K562 (cell line): ENCODE measurements at regions not wholly inside any gene's neighbourhood (a gene's known extent, or its start where the extent isn't known, plus 50 kb on each side); places are given as distances from the start of the nearest gene placed in this dataset.

Experiments used
- ATAC-seq: fragments of 200-7000 bp; cut with Tn5 transposase; 3 replicates; pipeline ENCODE4 v1.9.1; 2020; ENCODE audit warnings: moderate library complexity
- BruUV-seq: library from RNA; stranded (reverse); fragments of 400-500 nt; replicated peaks from 2 replicates; lab custom pipeline; 2021; lab: Mats Ljungman, UMichigan
- CTCF ChIA-PET: fragments of 300-600 bp; formaldehyde crosslinking; extraction: SDS; loops from one replicate; lab custom pipeline; 2021; ENCODE audit warnings: low intra/inter-chr PET ratio; lab: Yijun Ruan, JAX
- POLR2A ChIA-PET: fragments of 300-600, 350-650 bp; sonication (Branson Sonifier 250); formaldehyde crosslinking; extraction: SDS; loops from one replicate; lab custom pipeline; 2021; ENCODE audit warnings: antibody characterized with exemption, inconsistent platforms; lab: Yijun Ruan, JAX
- DNase-seq, 4 experiments: peaks; one replicate each; pipeline versions ENCODE4 v3.0.0 to v3.0.0-alpha.2; 2011 to 2018; ENCODE audit warnings: low spot score in 3 of 4, mixed read lengths in 3 of 4; ENCODE audit errors: extremely low read depth in 1 of 4
- FAIRE-seq: peaks from 2 replicates; lab custom pipeline; 2011; peaks lifted over from hg19 to GRCh38; lab: Jason Lieb, UNC
- H2AFZ ChIP-seq: 2 replicates; pipeline ENCODE4 v1.6.0; 2011; ENCODE audit warnings: low read depth, low read length, control low read depth, inconsistent platforms
- H3K27ac ChIP-seq: fragments of 200-600 bp; 3 replicates; pipeline ENCODE4 v1.8.0; 2011; ENCODE audit warnings: low read depth, mild to moderate bottlenecking, control low read depth, inconsistent platforms, low read length, moderate library complexity, mixed read lengths; ENCODE audit errors: extremely low read depth
- H3K27me3 ChIP-seq, 2 experiments: fragments of 300-600 bp in 1 of 2; 2 replicates in 1 of 2; 3 replicates in 1 of 2; pipeline versions ENCODE4 v1.6.0 to v1.8.0; 2011; ENCODE audit warnings: inconsistent platforms in 2 of 2, low read length in 2 of 2, mild to moderate bottlenecking in 1 of 2, mixed read lengths in 1 of 2, moderate library complexity in 1 of 2; ENCODE audit not compliant: control insufficient read depth in 2 of 2, insufficient read depth in 2 of 2
- H3K36me3 ChIP-seq: fragments of 300-600 bp; 3 replicates; pipeline ENCODE4 v1.8.0; 2011; ENCODE audit warnings: mild to moderate bottlenecking, low read length, inconsistent platforms; ENCODE audit not compliant: control insufficient read depth, insufficient read depth
- H3K4me1 ChIP-seq, 2 experiments: fragments of 200-600 bp in 1 of 2; replicated peaks in 1 of 2; 2 replicates in 1 of 2; 3 replicates in 1 of 2; pipeline versions ENCODE4 v1.5.1 to v1.8.0; 2011; ENCODE audit warnings: inconsistent platforms in 2 of 2, low read length in 2 of 2, mild to moderate bottlenecking in 1 of 2, mixed read lengths in 1 of 2, moderate library complexity in 1 of 2; ENCODE audit not compliant: control insufficient read depth in 2 of 2, insufficient read depth in 2 of 2
- H3K4me2 ChIP-seq: 2 replicates; pipeline ENCODE4 v1.6.1; 2011; ENCODE audit warnings: low read length, control low read depth, inconsistent platforms, mixed read lengths; ENCODE audit not compliant: insufficient read depth
- H3K4me3 ChIP-seq: fragments of 200-600 bp; sonication (generic), shearing (Covaris generic); 2 replicates; pipeline ENCODE4 v1.5.1; 2016; ENCODE audit warnings: control low read depth, inconsistent platforms
- H3K79me2 ChIP-seq: fragments of 200-600 bp; 3 replicates; pipeline ENCODE4 v1.8.0; 2011; ENCODE audit warnings: low read length, inconsistent platforms; ENCODE audit not compliant: control insufficient read depth, insufficient read depth
- H3K9ac ChIP-seq, 2 experiments: 2 replicates each; pipeline versions ENCODE4 v1.6.0 to v1.6.1; 2011; ENCODE audit warnings: low read depth in 2 of 2, low read length in 2 of 2, control low read depth in 1 of 2, inconsistent platforms in 1 of 2, mild to moderate bottlenecking in 1 of 2, mixed read lengths in 1 of 2; ENCODE audit not compliant: insufficient read depth in 1 of 2
- H3K9me1 ChIP-seq: one replicate; pipeline ENCODE4 v1.6.0; 2011; ENCODE audit warnings: inconsistent platforms, mild to moderate bottlenecking, low read length, moderate library complexity; ENCODE audit not compliant: control insufficient read depth, insufficient read depth
- H3K9me3 ChIP-seq: replicated peaks from 2 replicates; pipeline ENCODE4 v1.5.1; 2011; ENCODE audit warnings: low read depth, low read length, inconsistent platforms; ENCODE audit not compliant: control insufficient read depth, insufficient read depth
- H4K20me1 ChIP-seq: replicated peaks from 2 replicates; pipeline ENCODE4 v1.6.1; 2011; ENCODE audit warnings: low read length, inconsistent platforms, mixed read lengths; ENCODE audit not compliant: control insufficient read depth, insufficient read depth
- HDAC6 ChIP-seq: IDR thresholded peaks from 2 replicates; pipeline ENCODE4 v1.6.1; 2012; ENCODE audit warnings: low read depth, mild to moderate bottlenecking, control low read depth, inconsistent platforms, low read length, moderate library complexity
- SMAD2 ChIP-seq: fragments of 150-350 bp; IDR thresholded peaks from 2 replicates; pipeline ENCODE4 v1.6.1; 2014; ENCODE audit warnings: low read depth, mild to moderate bottlenecking, low read length
- SRSF3 ChIP-seq: fragments of 200-400 bp; formaldehyde crosslinking; IDR thresholded peaks from 2 replicates; pipeline ENCODE4 v1.6.1; 2016; ENCODE audit warnings: mild to moderate bottlenecking, low read length, moderate library complexity; ENCODE audit not compliant: insufficient read depth
- TFAM ChIP-seq: fragments of 250-450 bp; sonication (Bioruptor Pico); conservative IDR thresholded peaks from 2 replicates; pipeline ENCODE4 v1.5.0; 2021; ENCODE audit warnings: mild to moderate bottlenecking, moderate library complexity
- ZNF445 ChIP-seq: fragments of 250-450 bp; sonication (Bioruptor Pico); IDR thresholded peaks from 2 replicates; pipeline ENCODE4 v1.4.0; 2020; ENCODE audit warnings: low read depth, mild to moderate bottlenecking, moderate library complexity
- WGBS: fragments of 100-300 bp; shearing (Covaris generic); methylation state at CpG from one replicate; pipeline ENCODE4 v1.1.6; 2016; ENCODE audit warnings: low coverage, mixed read lengths; ENCODE audit not compliant: insufficient coverage; ENCODE audit errors: missing lambda C conversion rate; 5-methylcytosine and 5-hydroxymethylcytosine counted together
- in situ Hi-C: fragments of 300-500 bp; cut with MboI; formaldehyde crosslinking; loops from 4 replicates; pipeline ENCODE4 v1.15.0; 2018; ENCODE audit warnings: inconsistent platforms, mixed read lengths
- intact Hi-C: fragments of 100-400 bp; cut with micrococcal nuclease; formaldehyde crosslinking; loops from 2 replicates; pipeline ENCODE4 v1.14.2; 2022
- TF ChIP-seq, protein P1 (sequence below), 2 experiments: fragments of 450-650 bp; formaldehyde crosslinking in 1 of 2; IDR thresholded peaks; 2 replicates each; pipeline versions ENCODE4 v1.4.0 to v1.6.1; 2014 to 2020; ENCODE audit warnings: mild to moderate bottlenecking in 2 of 2, borderline replicate concordance in 1 of 2, low read depth in 1 of 2
- TF ChIP-seq, protein P2 (sequence below): sonication (generic); formaldehyde crosslinking; IDR thresholded peaks from 2 replicates; pipeline ENCODE4 v1.8.1; 2023; ENCODE audit warnings: mild to moderate bottlenecking, missing genetic modification reagents
- TF ChIP-seq, protein P3 (sequence below): fragments of 250-450 bp; sonication (Bioruptor Pico); IDR thresholded peaks from 2 replicates; pipeline ENCODE4 v1.8.0; 2021; ENCODE audit warnings: moderate library complexity, mild to moderate bottlenecking, inconsistent platforms

DNA sequence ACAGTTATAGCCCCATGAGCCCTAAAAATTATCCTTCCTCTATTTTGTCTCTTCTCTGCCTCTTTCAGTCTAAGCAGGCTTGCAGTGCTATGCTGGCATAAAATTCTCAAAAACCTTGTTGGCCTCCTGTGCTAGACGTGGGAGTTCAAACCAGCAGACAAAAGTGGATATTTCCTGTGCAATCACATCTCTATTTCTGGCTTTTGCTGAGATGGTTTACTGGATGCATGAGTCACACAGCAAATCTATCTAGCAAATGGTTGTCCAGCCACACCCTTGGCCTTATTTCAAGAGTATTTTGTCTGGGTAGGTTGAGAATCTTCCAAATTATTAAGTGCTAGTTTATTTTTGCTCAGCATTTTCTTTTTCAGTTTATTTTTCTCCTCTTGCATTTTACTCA, 370.8 kb downstream of the CDC14C start:
- Histone ChIP-seq H2AFZ (no peak overlapping the region), H3K27ac (no peak overlapping the region), H3K27me3 (no peaks in the 10 kb centered on the region), H3K36me3 (no peaks in the 10 kb centered on the region), H3K4me1 (no peaks in the 10 kb centered on the region), H3K4me2 (no peak overlapping the region), H3K9me1 (no peaks in the 10 kb centered on the region), H3K4me3 (no peak overlapping the region), H3K9ac (no peak overlapping the region), H3K79me2 (no peaks in the 10 kb centered on the region), H3K9me3 (no peaks in the 10 kb centered on the region), H4K20me1 (no peaks in the 10 kb centered on the region)
- intact Hi-C loops (no loop called here), in situ Hi-C loops (no loop called here)
- 0% methylated on average over 1 of the region's 1 CpG for WGBS
- ATAC-seq (no peak), FAIRE-seq (no peak), DNase-seq (no peak)
- BruUV-seq: no TSS peak
- POLR2A ChIA-PET: no interaction called here
- CTCF ChIA-PET: no interaction called here
- TF ChIP-seq HDAC6 (no peak), ZNF445 (CRISPR knock-in tag) (no peak), SMAD2 (no peak), SRSF3 (no peak), TFAM (no peak)
- TF ChIP-seq, protein P1, sequence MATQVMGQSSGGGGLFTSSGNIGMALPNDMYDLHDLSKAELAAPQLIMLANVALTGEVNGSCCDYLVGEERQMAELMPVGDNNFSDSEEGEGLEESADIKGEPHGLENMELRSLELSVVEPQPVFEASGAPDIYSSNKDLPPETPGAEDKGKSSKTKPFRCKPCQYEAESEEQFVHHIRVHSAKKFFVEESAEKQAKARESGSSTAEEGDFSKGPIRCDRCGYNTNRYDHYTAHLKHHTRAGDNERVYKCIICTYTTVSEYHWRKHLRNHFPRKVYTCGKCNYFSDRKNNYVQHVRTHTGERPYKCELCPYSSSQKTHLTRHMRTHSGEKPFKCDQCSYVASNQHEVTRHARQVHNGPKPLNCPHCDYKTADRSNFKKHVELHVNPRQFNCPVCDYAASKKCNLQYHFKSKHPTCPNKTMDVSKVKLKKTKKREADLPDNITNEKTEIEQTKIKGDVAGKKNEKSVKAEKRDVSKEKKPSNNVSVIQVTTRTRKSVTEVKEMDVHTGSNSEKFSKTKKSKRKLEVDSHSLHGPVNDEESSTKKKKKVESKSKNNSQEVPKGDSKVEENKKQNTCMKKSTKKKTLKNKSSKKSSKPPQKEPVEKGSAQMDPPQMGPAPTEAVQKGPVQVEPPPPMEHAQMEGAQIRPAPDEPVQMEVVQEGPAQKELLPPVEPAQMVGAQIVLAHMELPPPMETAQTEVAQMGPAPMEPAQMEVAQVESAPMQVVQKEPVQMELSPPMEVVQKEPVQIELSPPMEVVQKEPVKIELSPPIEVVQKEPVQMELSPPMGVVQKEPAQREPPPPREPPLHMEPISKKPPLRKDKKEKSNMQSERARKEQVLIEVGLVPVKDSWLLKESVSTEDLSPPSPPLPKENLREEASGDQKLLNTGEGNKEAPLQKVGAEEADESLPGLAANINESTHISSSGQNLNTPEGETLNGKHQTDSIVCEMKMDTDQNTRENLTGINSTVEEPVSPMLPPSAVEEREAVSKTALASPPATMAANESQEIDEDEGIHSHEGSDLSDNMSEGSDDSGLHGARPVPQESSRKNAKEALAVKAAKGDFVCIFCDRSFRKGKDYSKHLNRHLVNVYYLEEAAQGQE (IDR thresholded peaks at IDR 0.05; ENCODE audit: borderline replicate concordance): no peak
- TF ChIP-seq, protein P1 (CRISPR knock-in tag; IDR thresholded peaks at IDR 0.05; ENCODE audit: low read depth): no peak
- TF ChIP-seq, protein P2, sequence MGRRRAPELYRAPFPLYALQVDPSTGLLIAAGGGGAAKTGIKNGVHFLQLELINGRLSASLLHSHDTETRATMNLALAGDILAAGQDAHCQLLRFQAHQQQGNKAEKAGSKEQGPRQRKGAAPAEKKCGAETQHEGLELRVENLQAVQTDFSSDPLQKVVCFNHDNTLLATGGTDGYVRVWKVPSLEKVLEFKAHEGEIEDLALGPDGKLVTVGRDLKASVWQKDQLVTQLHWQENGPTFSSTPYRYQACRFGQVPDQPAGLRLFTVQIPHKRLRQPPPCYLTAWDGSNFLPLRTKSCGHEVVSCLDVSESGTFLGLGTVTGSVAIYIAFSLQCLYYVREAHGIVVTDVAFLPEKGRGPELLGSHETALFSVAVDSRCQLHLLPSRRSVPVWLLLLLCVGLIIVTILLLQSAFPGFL (CRISPR knock-in tag): no peak
- TF ChIP-seq, protein P3, sequence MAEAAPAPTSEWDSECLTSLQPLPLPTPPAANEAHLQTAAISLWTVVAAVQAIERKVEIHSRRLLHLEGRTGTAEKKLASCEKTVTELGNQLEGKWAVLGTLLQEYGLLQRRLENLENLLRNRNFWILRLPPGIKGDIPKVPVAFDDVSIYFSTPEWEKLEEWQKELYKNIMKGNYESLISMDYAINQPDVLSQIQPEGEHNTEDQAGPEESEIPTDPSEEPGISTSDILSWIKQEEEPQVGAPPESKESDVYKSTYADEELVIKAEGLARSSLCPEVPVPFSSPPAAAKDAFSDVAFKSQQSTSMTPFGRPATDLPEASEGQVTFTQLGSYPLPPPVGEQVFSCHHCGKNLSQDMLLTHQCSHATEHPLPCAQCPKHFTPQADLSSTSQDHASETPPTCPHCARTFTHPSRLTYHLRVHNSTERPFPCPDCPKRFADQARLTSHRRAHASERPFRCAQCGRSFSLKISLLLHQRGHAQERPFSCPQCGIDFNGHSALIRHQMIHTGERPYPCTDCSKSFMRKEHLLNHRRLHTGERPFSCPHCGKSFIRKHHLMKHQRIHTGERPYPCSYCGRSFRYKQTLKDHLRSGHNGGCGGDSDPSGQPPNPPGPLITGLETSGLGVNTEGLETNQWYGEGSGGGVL: no peak
